ENCODE measurements at regions not wholly inside any gene's neighbourhood (a gene's known extent, or its start where the extent isn't known, plus 50 kb on each side); places are given as distances from the start of the nearest gene placed in this dataset.

- DNase-seq = no peak
These were observed 50.9 kb downstream of the TNP1 start for GRCh38 chr2:216808805-216809425.

GRCh38 chr2:216807857-216808272 lies 52.0 kb downstream of the TNP1 start:
- DNase-seq = no peak

GRCh38 chr2:216804357-216805350 lies 55.2 kb downstream of the TNP1 start:
- DNase-seq = no peak

GRCh38 chr2:216803791-216804190 lies 56.1 kb downstream of the TNP1 start:
- no peak for DNase-seq

GRCh38 chr2:216802516-216803215 lies 57.2 kb downstream of the TNP1 start:
- no peak for DNase-seq

GRCh38 chr2:216800836-216801235 lies 59.0 kb downstream of the TNP1 start:
- DNase-seq = no peak

GRCh38 chr2:216799873-216800431 lies 59.9 kb downstream of the TNP1 start:
- DNase-seq = no peak

- DNase-seq = no peak
These were observed 63.6 kb downstream of the TNP1 start for GRCh38 chr2:216796115-216796840.

- DNase-seq = no peak
These were observed 66.5 kb downstream of the TNP1 start for GRCh38 chr2:216793386-216793785.

GRCh38 chr2:216792222-216793021 lies 67.4 kb downstream of the TNP1 start:
- no peak for DNase-seq

- no peak for DNase-seq
These were observed 68.6 kb downstream of the TNP1 start for GRCh38 chr2:216791303-216791702.

- DNase-seq = no peak
These were observed 70.8 kb downstream of the TNP1 start for GRCh38 chr2:216789081-216789480.

GRCh38 chr2:216787851-216788540 lies 71.9 kb downstream of the TNP1 start:
- no peak for DNase-seq

GRCh38 chr2:216786676-216787075 lies 73.2 kb downstream of the TNP1 start:
- no peak for DNase-seq

GRCh38 chr2:216784456-216784855 lies 75.4 kb downstream of the TNP1 start:
- DNase-seq = no peak

GRCh38 chr2:216781709-216782108 lies 78.2 kb downstream of the TNP1 start:
- no peak for DNase-seq

GRCh38 chr2:216780843-216781242 lies 79.0 kb downstream of the TNP1 start:
- no peak for DNase-seq

- no peak for DNase-seq
These were observed 82.1 kb downstream of the TNP1 start for GRCh38 chr2:216777637-216778273.

GRCh38 chr2:216776066-216776850 lies 80.9 kb upstream of the IGFBP5 start:
- no peak for DNase-seq
